NT2/D1 (cell line): ENCODE measurements at regions not wholly inside any gene's neighbourhood (a gene's known extent, or its start where the extent isn't known, plus 50 kb on each side); places are given as distances from the start of the nearest gene placed in this dataset.

Source experiments
- DNase-seq: peaks from one replicate; pipeline ENCODE4 v3.0.0-alpha.2; 2011; ENCODE audit warnings: low read depth, low spot score
- H3K27me3 ChIP-seq: 2 replicates; pipeline ENCODE4 v1.6.0; 2011; ENCODE audit warnings: mild to moderate bottlenecking; ENCODE audit not compliant: insufficient read length, insufficient read depth
- H3K36me3 ChIP-seq: 2 replicates; pipeline ENCODE4 v1.6.1; 2011; ENCODE audit warnings: mild to moderate bottlenecking, low read length, mixed read lengths; ENCODE audit not compliant: insufficient read depth, insufficient read length
- H3K4me1 ChIP-seq: 2 replicates; pipeline ENCODE4 v1.5.1; 2011; ENCODE audit not compliant: insufficient read depth, insufficient read length
- H3K4me3 ChIP-seq: 2 replicates; pipeline ENCODE4 v1.5.1; 2011; ENCODE audit warnings: low read depth; ENCODE audit not compliant: insufficient read length
- H3K9ac ChIP-seq: 2 replicates; pipeline ENCODE4 v1.6.0; 2011; ENCODE audit warnings: low read depth; ENCODE audit not compliant: insufficient read length
- H3K9me3 ChIP-seq: 2 replicates; pipeline ENCODE4 v1.5.1; 2011; ENCODE audit warnings: mild to moderate bottlenecking, low read length; ENCODE audit not compliant: insufficient read depth
- SUZ12 ChIP-seq: IDR thresholded peaks from 2 replicates; pipeline ENCODE4 v1.6.1; 2011; ENCODE audit not compliant: insufficient read length, insufficient read depth; ENCODE audit errors: extremely low read depth
- YY1 ChIP-seq: IDR thresholded peaks from 2 replicates; pipeline ENCODE4 v1.6.1; 2011; ENCODE audit not compliant: insufficient read length, insufficient read depth
- ZNF274 ChIP-seq: IDR thresholded peaks from 2 replicates; pipeline ENCODE4 v1.6.1; 2011; ENCODE audit warnings: mild to moderate bottlenecking, low read depth, low read length

DNA sequence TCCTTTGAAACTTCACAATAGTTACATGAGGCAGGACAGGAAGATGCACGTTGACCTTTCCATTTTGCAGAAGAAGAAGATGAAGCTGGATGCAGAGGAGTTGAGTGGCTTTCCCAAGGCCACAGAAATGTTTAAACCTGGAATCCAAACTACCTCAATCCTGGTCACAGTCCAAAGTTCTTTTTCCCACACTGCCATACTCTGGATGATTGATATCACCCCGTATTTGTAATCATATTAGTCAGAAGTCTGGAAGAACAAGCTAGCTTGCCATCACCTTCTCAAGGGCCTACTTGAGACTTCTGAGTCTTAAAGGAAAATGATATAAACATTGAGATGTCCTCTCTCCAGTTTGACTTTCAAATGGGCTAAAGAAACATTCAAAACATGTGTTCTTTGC, 190.1 kb downstream of the LNPK start:
- Histone ChIP-seq H3K36me3 (no peaks in the 10 kb centered on the region), H3K4me3 (no peak overlapping the region), H3K9me3 (peaks cover 9% of the 10 kb centered on the region), H3K27me3 (no peaks in the 10 kb centered on the region), H3K9ac (no peak overlapping the region), H3K4me1 (no peaks in the 10 kb centered on the region)
- TF ChIP-seq ZNF274 (no peak), SUZ12 (no peak), YY1 (no peak)
- DNase-seq: no peak

- H3K9me3 ChIP-seq: no peaks in the 10 kb centered on the region
- H3K9ac ChIP-seq: no peak overlapping the region
- DNase-seq: no peak
- H3K36me3 ChIP-seq: no peaks in the 10 kb centered on the region
- TF ChIP-seq YY1 (no peak), ZNF274 (no peak), SUZ12 (no peak)
- no peak overlapping the region for H3K4me3 ChIP-seq
- H3K27me3 ChIP-seq: no peaks in the 10 kb centered on the region
- H3K4me1 ChIP-seq: no peaks in the 10 kb centered on the region
These were observed 193.2 kb downstream of the LNPK start for GRCh38 chr2:175808858-175809257.

DNA sequence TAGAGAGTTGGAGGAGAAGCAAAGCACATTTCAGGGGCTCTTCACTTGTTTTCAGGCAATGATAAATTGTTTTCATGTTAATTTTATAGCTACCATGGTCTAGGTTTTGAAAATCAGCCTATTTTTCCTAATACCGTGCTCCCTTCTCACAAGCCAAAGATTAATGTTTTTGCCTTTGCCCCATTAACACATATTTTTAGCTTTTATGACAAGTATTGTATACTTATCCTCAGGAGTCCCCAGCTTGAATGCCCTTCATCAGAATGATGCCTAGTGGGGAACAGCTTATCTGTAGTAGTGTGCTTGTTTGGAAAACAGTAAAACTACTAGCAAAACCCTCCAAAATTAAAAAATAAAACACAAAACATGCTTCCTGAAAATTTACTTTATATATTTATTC, 194.0 kb downstream of the LNPK start:
- Histone ChIP-seq H3K4me3 (no peak overlapping the region), H3K36me3 (no peaks in the 10 kb centered on the region), H3K4me1 (no peaks in the 10 kb centered on the region), H3K9me3 (no peaks in the 10 kb centered on the region), H3K27me3 (no peaks in the 10 kb centered on the region), H3K9ac (no peak overlapping the region)
- TF ChIP-seq SUZ12 (no peak), ZNF274 (no peak), YY1 (no peak)
- DNase-seq: no peak

DNA sequence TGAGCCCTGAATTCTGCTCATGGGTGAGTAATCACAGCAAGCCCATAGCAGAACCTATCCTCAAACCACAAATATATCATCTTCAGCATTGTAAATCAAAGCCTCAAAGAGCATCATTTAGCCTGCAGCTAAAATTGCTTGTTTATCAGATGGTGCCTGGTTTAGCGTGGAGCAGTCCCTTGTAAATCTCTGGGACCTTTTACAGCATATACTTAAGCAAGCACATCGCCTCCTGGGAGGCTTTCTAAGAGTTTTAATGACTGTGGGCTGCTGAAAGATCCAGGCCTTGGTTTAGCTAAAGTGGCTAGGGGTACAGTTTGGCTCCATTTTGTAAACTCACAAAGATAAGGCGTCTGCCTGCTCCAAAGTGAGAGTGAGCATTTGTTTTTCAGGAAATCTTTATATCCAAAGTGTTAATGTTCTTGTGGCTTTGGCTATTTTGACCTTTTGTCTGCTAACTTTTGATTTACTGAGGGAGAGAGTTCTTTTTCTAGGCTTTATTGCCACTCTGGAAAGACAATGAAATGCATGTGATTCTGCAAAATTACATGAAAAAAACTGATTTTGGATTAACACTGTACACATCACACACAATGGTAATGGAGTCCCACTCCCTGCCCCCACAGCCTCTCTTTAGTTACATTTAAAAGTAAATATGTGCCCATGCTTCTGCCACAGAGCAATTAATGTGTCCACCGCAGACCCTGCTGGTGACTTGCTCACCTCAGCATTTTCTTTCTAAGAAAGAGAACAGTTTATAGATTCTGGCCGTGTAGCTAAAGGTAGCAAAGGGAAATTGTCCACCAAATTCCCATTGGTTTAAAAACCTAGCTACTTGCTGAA, 194.8 kb downstream of the LNPK start:
- TF ChIP-seq SUZ12 (no peak), YY1 (no peak), ZNF274 (no peak)
- no peaks in the 10 kb centered on the region for H3K36me3 ChIP-seq
- H3K9me3 ChIP-seq: 0 out of 2 replicates have a peak, but pooled peaks cover 2% of the 10 kb centered on the region
- DNase-seq: no peak
- no peaks in the 10 kb centered on the region for H3K4me1 ChIP-seq
- no peak overlapping the region for H3K9ac ChIP-seq
- no peaks in the 10 kb centered on the region for H3K27me3 ChIP-seq
- no peak overlapping the region for H3K4me3 ChIP-seq

GRCh38 chr2:175806570-175806969, 195.5 kb downstream of the LNPK start:
- no peak for TF ChIP-seq SUZ12
- no peak for TF ChIP-seq YY1
- no peak for TF ChIP-seq ZNF274
- no peak for DNase-seq
- Histone ChIP-seq H3K4me1 (no peaks in the 10 kb centered on the region), H3K9me3 (0 out of 2 replicates have a peak, but pooled peaks cover 4% of the 10 kb centered on the region), H3K9ac (no peak overlapping the region), H3K36me3 (no peaks in the 10 kb centered on the region), H3K27me3 (no peaks in the 10 kb centered on the region), H3K4me3 (no peak overlapping the region)

- H3K27me3 ChIP-seq: no peaks in the 10 kb centered on the region
- DNase-seq: peak; percentile 32
- H3K9me3 ChIP-seq: 0 out of 2 replicates have a peak, but pooled peaks cover 4% of the 10 kb centered on the region
- no peaks in the 10 kb centered on the region for H3K4me1 ChIP-seq
- no peak for TF ChIP-seq SUZ12
- no peak for TF ChIP-seq ZNF274
- TF ChIP-seq YY1: no peak
- no peak overlapping the region for H3K9ac ChIP-seq
- no peaks in the 10 kb centered on the region for H3K36me3 ChIP-seq
- no peak overlapping the region for H3K4me3 ChIP-seq
These were observed 196.0 kb downstream of the LNPK start for GRCh38 chr2:175806125-175806490.

- DNase-seq: no peak
- Histone ChIP-seq H3K4me3 (no peak overlapping the region), H3K9ac (no peak overlapping the region), H3K4me1 (no peaks in the 10 kb centered on the region), H3K36me3 (no peaks in the 10 kb centered on the region), H3K9me3 (0 out of 2 replicates have a peak, but pooled peaks cover 4% of the 10 kb centered on the region), H3K27me3 (no peaks in the 10 kb centered on the region)
- TF ChIP-seq SUZ12 (no peak), ZNF274 (no peak), YY1 (no peak)
These were observed 196.5 kb downstream of the LNPK start for GRCh38 chr2:175805442-175806124.
